ENCODE measurements at regions not wholly inside any gene's neighbourhood (a gene's known extent, or its start where the extent isn't known, plus 50 kb on each side); places are given as distances from the start of the nearest gene placed in this dataset.

- DNase-seq (ENCODE audit: low read depth in 2 of 2), result no peak
These were observed 684.2 kb downstream of the PCDH18 start for GRCh38 chr4:136847881-136848621.

GRCh38 chr4:136841526-136841925 is 690.8 kb downstream of the PCDH18 start:
- no peak for DNase-seq (ENCODE audit: low read depth in 2 of 2)

- DNase-seq (ENCODE audit: low read depth in 2 of 2), result no peak
These were observed 693.7 kb downstream of the PCDH18 start for GRCh38 chr4:136838607-136839006.

- DNase-seq (ENCODE audit: low read depth in 2 of 2), result no peak
These were observed 700.7 kb downstream of the PCDH18 start for GRCh38 chr4:136831553-136831952.

GRCh38 chr4:136829280-136829679 is 703.0 kb downstream of the PCDH18 start:
- DNase-seq (ENCODE audit: low read depth in 2 of 2), result no peak

- DNase-seq (ENCODE audit: low read depth in 2 of 2), result no peak
These were observed 709.3 kb downstream of the PCDH18 start for GRCh38 chr4:136823020-136823419.

GRCh38 chr4:136818811-136819330 is 713.4 kb downstream of the PCDH18 start:
- DNase-seq (ENCODE audit: low read depth in 2 of 2), result no peak

- no peak for DNase-seq (ENCODE audit: low read depth in 2 of 2)
These were observed 720.0 kb downstream of the PCDH18 start for GRCh38 chr4:136812100-136812880.

- no peak for DNase-seq (ENCODE audit: low read depth in 2 of 2)
These were observed 720.7 kb downstream of the PCDH18 start for GRCh38 chr4:136811496-136812077.

- no peak for DNase-seq (ENCODE audit: low read depth in 2 of 2)
These were observed 721.7 kb downstream of the PCDH18 start for GRCh38 chr4:136810626-136811025.

GRCh38 chr4:136806844-136807243 is 725.5 kb downstream of the PCDH18 start:
- DNase-seq (ENCODE audit: low read depth in 2 of 2), result no peak

GRCh38 chr4:136805617-136806016 is 726.7 kb downstream of the PCDH18 start:
- DNase-seq (ENCODE audit: low read depth in 2 of 2), result no peak

- DNase-seq (ENCODE audit: low read depth in 2 of 2), result no peak
These were observed 728.9 kb downstream of the PCDH18 start for GRCh38 chr4:136803433-136803832.

- DNase-seq (ENCODE audit: low read depth in 2 of 2), result no peak
These were observed 732.0 kb downstream of the PCDH18 start for GRCh38 chr4:136800248-136800647.

- DNase-seq (ENCODE audit: low read depth in 2 of 2), result no peak
These were observed 735.3 kb downstream of the PCDH18 start for GRCh38 chr4:136796953-136797352.

- no peak for DNase-seq (ENCODE audit: low read depth in 2 of 2)
These were observed 738.4 kb downstream of the PCDH18 start for GRCh38 chr4:136793848-136794247.

- no peak for DNase-seq (ENCODE audit: low read depth in 2 of 2)
These were observed 748.0 kb downstream of the PCDH18 start for GRCh38 chr4:136784326-136784725.

GRCh38 chr4:136769717-136770116 is 762.6 kb downstream of the PCDH18 start:
- DNase-seq (ENCODE audit: low read depth in 2 of 2), result no peak

- no peak for DNase-seq (ENCODE audit: low read depth in 2 of 2)
These were observed 763.4 kb downstream of the PCDH18 start for GRCh38 chr4:136768925-136769275.

- no peak for DNase-seq (ENCODE audit: low read depth in 2 of 2)
These were observed 763.9 kb downstream of the PCDH18 start for GRCh38 chr4:136768213-136768924.

- DNase-seq (ENCODE audit: low read depth in 2 of 2), result no peak
These were observed 768.4 kb downstream of the PCDH18 start for GRCh38 chr4:136763919-136764318.

GRCh38 chr4:136755531-136755916 is 776.8 kb downstream of the PCDH18 start:
- DNase-seq (ENCODE audit: low read depth in 2 of 2), result no peak

Measured in stimulated activated CD4-positive, alpha-beta T cell treated with anti-CD3 and anti-CD28 coated beads, Interleukin-15, amount 100 ng/mL, for 48 hours (primary cell).